ENCODE measurements at regions not wholly inside any gene's neighbourhood (a gene's known extent, or its start where the extent isn't known, plus 50 kb on each side); places are given as distances from the start of the nearest gene placed in this dataset.

DNA sequence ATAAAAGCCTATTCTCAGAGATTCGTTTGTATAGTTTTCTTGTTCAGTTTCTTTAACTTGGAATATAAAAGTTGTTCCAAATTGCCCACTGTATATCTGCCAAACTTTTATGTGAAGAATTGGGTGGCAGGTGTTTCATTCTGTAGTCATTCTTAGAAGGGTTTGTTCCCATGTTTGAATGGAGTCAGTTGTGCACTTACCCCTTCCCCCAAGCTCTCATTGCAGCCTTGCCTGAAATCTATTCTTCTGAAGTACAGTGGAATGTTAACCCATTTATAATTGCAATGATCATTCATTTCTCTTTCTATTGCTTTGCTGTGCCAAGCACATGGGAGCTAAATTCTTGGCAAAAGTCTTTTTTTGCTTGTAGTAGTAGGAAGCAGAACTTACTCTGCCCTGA lies 375.3 kb upstream of the C1orf87 start (continued):
- TF ChIP-seq, protein P1, sequence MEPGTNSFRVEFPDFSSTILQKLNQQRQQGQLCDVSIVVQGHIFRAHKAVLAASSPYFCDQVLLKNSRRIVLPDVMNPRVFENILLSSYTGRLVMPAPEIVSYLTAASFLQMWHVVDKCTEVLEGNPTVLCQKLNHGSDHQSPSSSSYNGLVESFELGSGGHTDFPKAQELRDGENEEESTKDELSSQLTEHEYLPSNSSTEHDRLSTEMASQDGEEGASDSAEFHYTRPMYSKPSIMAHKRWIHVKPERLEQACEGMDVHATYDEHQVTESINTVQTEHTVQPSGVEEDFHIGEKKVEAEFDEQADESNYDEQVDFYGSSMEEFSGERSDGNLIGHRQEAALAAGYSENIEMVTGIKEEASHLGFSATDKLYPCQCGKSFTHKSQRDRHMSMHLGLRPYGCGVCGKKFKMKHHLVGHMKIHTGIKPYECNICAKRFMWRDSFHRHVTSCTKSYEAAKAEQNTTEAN (CRISPR knock-in tag; IDR thresholded peaks at IDR 0.05) = no peak
- no peak for TF ChIP-seq ZNF232 (CRISPR knock-in tag; IDR thresholded peaks at IDR 0.05)

DNA sequence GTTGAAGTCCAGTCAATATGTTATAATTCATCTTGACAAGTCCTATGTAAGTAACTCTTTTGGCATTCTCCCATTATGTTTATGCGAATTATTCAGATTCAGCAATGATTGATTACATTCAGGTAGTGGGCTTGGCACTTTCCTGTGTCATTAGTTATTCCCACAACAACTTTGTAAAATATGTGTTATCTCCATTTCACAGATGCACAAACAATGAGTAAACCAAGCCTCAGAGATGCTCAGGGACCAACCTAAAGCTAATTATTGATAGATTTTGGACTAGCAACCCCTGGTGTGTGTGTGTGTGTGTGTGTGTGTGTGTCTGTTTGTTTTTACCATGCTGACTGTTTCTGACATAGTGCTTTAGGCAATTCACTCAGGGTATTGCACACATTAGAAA lies 371.1 kb upstream of the C1orf87 start:
- ChIA-PET POLR2A (no interaction called here), CTCF (interaction anchor here (0.9 kb wide), 1 partner anchor 19 kb away, joined by 3 read pairs; no protein-coding TSS in a partner anchor)
- peaks cover 2% of the 10 kb centered on the region; the same call in 1 of the 2 replicates for H3K4me1 Mint-ChIP-seq
- no peak for DNase-seq (ENCODE audit: low spot score)
- H3K36me3 Mint-ChIP-seq = no peaks in the 10 kb centered on the region
- H3K27me3 Mint-ChIP-seq (ENCODE audit: low read depth) = no peaks in the 10 kb centered on the region
- no peak for TF ChIP-seq NFE2L1 (CRISPR knock-in tag; IDR thresholded peaks at IDR 0.05)
- no peak for TF ChIP-seq NR3C1 (CRISPR knock-in tag; conservative IDR thresholded peaks at IDR 0.05; ENCODE audit: low read depth)
- TF ChIP-seq, protein P2, sequence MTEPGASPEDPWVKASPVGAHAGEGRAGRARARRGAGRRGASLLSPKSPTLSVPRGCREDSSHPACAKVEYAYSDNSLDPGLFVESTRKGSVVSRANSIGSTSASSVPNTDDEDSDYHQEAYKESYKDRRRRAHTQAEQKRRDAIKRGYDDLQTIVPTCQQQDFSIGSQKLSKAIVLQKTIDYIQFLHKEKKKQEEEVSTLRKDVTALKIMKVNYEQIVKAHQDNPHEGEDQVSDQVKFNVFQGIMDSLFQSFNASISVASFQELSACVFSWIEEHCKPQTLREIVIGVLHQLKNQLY (CRISPR knock-in tag; IDR thresholded peaks at IDR 0.05) = no peak
- TF ChIP-seq, protein P3, sequence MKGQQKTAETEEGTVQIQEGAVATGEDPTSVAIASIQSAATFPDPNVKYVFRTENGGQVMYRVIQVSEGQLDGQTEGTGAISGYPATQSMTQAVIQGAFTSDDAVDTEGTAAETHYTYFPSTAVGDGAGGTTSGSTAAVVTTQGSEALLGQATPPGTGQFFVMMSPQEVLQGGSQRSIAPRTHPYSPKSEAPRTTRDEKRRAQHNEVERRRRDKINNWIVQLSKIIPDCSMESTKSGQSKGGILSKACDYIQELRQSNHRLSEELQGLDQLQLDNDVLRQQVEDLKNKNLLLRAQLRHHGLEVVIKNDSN (CRISPR knock-in tag; IDR thresholded peaks at IDR 0.05) = no peak
- TF ChIP-seq KAT7 (CRISPR knock-in tag; IDR thresholded peaks at IDR 0.05; ENCODE audit: borderline replicate concordance) = no peak
- TF ChIP-seq CREB1 (CRISPR knock-in tag; IDR thresholded peaks at IDR 0.05) = no peak
- TF ChIP-seq, protein P4, sequence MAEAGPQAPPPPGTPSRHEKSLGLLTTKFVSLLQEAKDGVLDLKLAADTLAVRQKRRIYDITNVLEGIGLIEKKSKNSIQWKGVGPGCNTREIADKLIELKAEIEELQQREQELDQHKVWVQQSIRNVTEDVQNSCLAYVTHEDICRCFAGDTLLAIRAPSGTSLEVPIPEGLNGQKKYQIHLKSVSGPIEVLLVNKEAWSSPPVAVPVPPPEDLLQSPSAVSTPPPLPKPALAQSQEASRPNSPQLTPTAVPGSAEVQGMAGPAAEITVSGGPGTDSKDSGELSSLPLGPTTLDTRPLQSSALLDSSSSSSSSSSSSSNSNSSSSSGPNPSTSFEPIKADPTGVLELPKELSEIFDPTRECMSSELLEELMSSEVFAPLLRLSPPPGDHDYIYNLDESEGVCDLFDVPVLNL (CRISPR knock-in tag; IDR thresholded peaks at IDR 0.05; ENCODE audit: borderline replicate concordance, low read depth) = no peak
- no peak for TF ChIP-seq ZBTB21 (CRISPR knock-in tag; IDR thresholded peaks at IDR 0.05; ENCODE audit: borderline replicate concordance)
- TF ChIP-seq ZNF138 (CRISPR knock-in tag; conservative IDR thresholded peaks at IDR 0.05) = no peak
- no peak for ATAC-seq
- H3K27ac Mint-ChIP-seq = no peak overlapping the region
- H3K9me3 Mint-ChIP-seq = peaks cover 8% of the 10 kb centered on the region
- H3K4me3 Mint-ChIP-seq = no peak overlapping the region

DNA sequence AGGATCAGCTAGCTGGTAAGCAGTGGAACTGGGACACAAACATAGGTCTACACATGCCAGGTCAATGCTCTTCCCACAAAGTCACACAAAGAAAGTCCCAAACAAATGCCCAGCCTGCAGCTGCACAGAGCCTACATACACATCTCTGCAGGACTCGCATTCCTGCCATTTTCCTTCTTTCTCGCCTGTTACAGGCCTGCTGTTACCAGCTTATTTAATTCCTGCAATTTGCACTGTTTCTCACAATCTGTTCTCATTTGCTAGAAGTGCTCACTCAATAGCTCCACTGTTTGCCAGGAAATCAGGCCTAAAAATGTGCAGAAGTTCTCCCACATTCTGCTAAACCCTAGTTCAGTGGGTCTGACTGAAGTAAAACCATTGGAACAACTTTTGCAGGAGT lies 362.6 kb upstream of the C1orf87 start:
- peak; percentile 46 for ATAC-seq
- Mint-ChIP-seq H3K4me1 (peaks cover 8% of the 10 kb centered on the region), H3K27me3 (ENCODE audit: low read depth) (no peaks in the 10 kb centered on the region), H3K9me3 (peaks cover 40% of the 10 kb centered on the region), H3K4me3 (no peak overlapping the region), H3K27ac (no peak overlapping the region), H3K36me3 (peaks cover 27% of the 10 kb centered on the region)
- POLR2A ChIA-PET = no interaction called here
- no peak for DNase-seq (ENCODE audit: low spot score)
- CTCF ChIA-PET = interaction anchor here (1.1 to 1.6 kb wide), 3 partner anchors 10 to 329 kb away, joined by 4 to 8 read pairs (median 4); no protein-coding TSS in a partner anchor
- TF ChIP-seq ZBTB21 (CRISPR knock-in tag; IDR thresholded peaks at IDR 0.05; ENCODE audit: borderline replicate concordance) (no peak), ZNF396 (CRISPR knock-in tag; IDR thresholded peaks at IDR 0.05; ENCODE audit: borderline replicate concordance) (no peak), TEAD4 (CRISPR knock-in tag; IDR thresholded peaks at IDR 0.05) (no peak), FOXJ3 (CRISPR knock-in tag; IDR thresholded peaks at IDR 0.05; ENCODE audit: borderline replicate concordance) (no peak), SP1 (CRISPR knock-in tag; conservative IDR thresholded peaks at IDR 0.05) (no peak), PRRX2 (CRISPR knock-in tag; IDR thresholded peaks at IDR 0.05) (no peak), HMGA2 (CRISPR knock-in tag; IDR thresholded peaks at IDR 0.05) (no peak), KAT7 (CRISPR knock-in tag; IDR thresholded peaks at IDR 0.05; ENCODE audit: borderline replicate concordance) (no peak), SMAD4 (CRISPR knock-in tag; IDR thresholded peaks at IDR 0.05) (no peak), ZNF232 (CRISPR knock-in tag; IDR thresholded peaks at IDR 0.05) (no peak), GRHL2 (CRISPR knock-in tag; IDR thresholded peaks at IDR 0.05; ENCODE audit: insufficient replicate concordance, severe bottlenecking) (no peak), ZNF138 (CRISPR knock-in tag; conservative IDR thresholded peaks at IDR 0.05) (no peak)
- TF ChIP-seq, protein P1 (CRISPR knock-in tag; IDR thresholded peaks at IDR 0.05) = no peak
- TF ChIP-seq, protein P5, sequence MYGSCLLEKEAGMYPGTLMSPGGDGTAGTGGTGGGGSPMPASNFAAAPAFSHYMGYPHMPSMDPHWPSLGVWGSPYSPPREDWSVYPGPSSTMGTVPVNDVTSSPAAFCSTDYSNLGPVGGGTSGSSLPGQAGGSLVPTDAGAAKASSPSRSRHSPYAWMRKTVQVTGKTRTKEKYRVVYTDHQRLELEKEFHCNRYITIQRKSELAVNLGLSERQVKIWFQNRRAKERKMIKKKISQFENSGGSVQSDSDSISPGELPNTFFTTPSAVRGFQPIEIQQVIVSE (CRISPR knock-in tag; IDR thresholded peaks at IDR 0.05; ENCODE audit: borderline replicate concordance) = no peak
- TF ChIP-seq, protein P6, sequence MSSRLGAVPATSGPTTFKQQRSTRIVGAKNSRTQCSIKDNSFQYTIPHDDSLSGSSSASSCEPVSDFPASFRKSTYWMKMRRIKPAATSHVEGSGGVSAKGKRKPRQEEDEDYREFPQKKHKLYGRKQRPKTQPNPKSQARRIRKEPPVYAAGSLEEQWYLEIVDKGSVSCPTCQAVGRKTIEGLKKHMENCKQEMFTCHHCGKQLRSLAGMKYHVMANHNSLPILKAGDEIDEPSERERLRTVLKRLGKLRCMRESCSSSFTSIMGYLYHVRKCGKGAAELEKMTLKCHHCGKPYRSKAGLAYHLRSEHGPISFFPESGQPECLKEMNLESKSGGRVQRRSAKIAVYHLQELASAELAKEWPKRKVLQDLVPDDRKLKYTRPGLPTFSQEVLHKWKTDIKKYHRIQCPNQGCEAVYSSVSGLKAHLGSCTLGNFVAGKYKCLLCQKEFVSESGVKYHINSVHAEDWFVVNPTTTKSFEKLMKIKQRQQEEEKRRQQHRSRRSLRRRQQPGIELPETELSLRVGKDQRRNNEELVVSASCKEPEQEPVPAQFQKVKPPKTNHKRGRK (CRISPR knock-in tag; IDR thresholded peaks at IDR 0.05; ENCODE audit: borderline replicate concordance) = no peak
- TF ChIP-seq, protein P7, sequence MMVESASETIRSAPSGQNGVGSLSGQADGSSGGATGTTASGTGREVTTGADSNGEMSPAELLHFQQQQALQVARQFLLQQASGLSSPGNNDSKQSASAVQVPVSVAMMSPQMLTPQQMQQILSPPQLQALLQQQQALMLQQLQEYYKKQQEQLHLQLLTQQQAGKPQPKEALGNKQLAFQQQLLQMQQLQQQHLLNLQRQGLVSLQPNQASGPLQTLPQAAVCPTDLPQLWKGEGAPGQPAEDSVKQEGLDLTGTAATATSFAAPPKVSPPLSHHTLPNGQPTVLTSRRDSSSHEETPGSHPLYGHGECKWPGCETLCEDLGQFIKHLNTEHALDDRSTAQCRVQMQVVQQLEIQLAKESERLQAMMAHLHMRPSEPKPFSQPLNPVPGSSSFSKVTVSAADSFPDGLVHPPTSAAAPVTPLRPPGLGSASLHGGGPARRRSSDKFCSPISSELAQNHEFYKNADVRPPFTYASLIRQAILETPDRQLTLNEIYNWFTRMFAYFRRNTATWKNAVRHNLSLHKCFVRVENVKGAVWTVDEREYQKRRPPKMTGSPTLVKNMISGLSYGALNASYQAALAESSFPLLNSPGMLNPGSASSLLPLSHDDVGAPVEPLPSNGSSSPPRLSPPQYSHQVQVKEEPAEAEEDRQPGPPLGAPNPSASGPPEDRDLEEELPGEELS (CRISPR knock-in tag; IDR thresholded peaks at IDR 0.05) = no peak
- TF ChIP-seq, protein P4 (CRISPR knock-in tag; IDR thresholded peaks at IDR 0.05; ENCODE audit: borderline replicate concordance, low read depth) = no peak
